ENCODE measurements at regions not wholly inside any gene's neighbourhood (a gene's known extent, or its start where the extent isn't known, plus 50 kb on each side); places are given as distances from the start of the nearest gene placed in this dataset.

DNA sequence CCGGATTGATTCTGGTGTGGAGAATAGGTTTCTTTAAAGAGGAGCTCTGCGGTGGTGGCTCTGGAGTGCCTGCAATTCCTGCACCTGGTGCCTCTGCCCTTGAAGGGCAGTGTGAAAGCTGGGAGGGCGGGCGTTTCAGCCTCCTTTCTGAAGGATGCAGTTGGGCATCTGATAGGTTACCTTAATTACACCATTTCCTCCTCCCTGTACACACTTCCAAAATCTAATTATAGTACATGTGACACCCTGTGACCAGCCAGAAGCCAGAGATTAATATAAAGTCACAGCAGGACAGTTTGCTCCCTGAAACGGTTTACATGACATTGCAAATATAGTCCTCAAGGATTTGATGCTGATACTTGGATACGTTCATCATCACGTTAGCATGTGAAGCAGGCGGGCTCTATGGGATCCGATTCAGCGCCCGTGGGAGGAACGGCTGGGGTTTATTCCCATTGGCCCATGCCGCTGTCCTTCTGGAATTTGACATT is 548.2 kb downstream of the QKI start:
- in situ Hi-C loops (cut with MboI; ENCODE audit: low sequenced_read_pairs) (loop anchor here (25.0 kb wide), 1 partner anchor 375 kb away; no protein-coding TSS in a partner anchor), intact Hi-C loops (cut with micrococcal nuclease) (loop anchor here (10.0 kb wide), 1 partner anchor 1082 kb away; no protein-coding TSS in a partner anchor), dilution Hi-C loops (cut with HindIII; ENCODE audit: low sequenced_read_pairs, unreplicated experiment) (no loop called here)
- H3K4ac ChIP-seq (ENCODE audit: low read depth, low read length), result no peak overlapping the region
- H3K4me1 ChIP-seq (ENCODE audit: control insufficient read depth, insufficient read depth, low read length), result peaks cover 4% of the 10 kb centered on the region; the same call in 1 of the 2 replicates
- H2AK9ac ChIP-seq (replicated peaks; ENCODE audit: low read depth, low read length, poor library complexity), result no peak overlapping the region
- ATAC-seq (ENCODE audit: low read depth) (no peak), DNase-seq (no peak)
- H2BK20ac ChIP-seq (ENCODE audit: low read depth, low read length), result no peak overlapping the region
- H3K9me3 ChIP-seq (ENCODE audit: control insufficient read depth, insufficient read depth, low read length), result no peaks in the 10 kb centered on the region
- no peak overlapping the region for H3K56ac ChIP-seq (ENCODE audit: extremely low read depth, insufficient read depth, low read length)
- no peak overlapping the region for H3K9ac ChIP-seq (ENCODE audit: low read depth, low read length)
- TF ChIP-seq, protein P1, sequence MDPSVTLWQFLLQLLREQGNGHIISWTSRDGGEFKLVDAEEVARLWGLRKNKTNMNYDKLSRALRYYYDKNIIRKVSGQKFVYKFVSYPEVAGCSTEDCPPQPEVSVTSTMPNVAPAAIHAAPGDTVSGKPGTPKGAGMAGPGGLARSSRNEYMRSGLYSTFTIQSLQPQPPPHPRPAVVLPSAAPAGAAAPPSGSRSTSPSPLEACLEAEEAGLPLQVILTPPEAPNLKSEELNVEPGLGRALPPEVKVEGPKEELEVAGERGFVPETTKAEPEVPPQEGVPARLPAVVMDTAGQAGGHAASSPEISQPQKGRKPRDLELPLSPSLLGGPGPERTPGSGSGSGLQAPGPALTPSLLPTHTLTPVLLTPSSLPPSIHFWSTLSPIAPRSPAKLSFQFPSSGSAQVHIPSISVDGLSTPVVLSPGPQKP (IDR thresholded peaks at IDR 0.05; ENCODE audit: borderline replicate concordance, low read depth, low read length), result no peak
- TF ChIP-seq CHD1 (IDR thresholded peaks at IDR 0.05; ENCODE audit: low read depth, low read length) (no peak), CEBPB (IDR thresholded peaks at IDR 0.05; ENCODE audit: low read depth, low read length) (no peak), POLR2A (IDR thresholded peaks at IDR 0.05; ENCODE audit: low read depth, low read length) (no peak)
- no peak overlapping the region for H2AK5ac ChIP-seq (ENCODE audit: low read depth, low read length)
- no peaks in the 10 kb centered on the region for H4K20me1 ChIP-seq (ENCODE audit: insufficient read depth, low read length)
- no CpG with 5 or more reads among the region's 13 CpGs for WGBS, 2 experiments (ENCODE audit: extremely low coverage in 2 of 2, insufficient read length in 1 of 2)
- BruUV-seq (replicated peaks), result no TSS peak
- H3K4me3 ChIP-seq (ENCODE audit: insufficient read depth, low read depth, low read length), result no peak overlapping the region
- H3K23ac ChIP-seq (ENCODE audit: low read depth, low read length), result no peak overlapping the region
- no peaks in the 10 kb centered on the region for H3K9me1 ChIP-seq (ENCODE audit: insufficient read depth, low read length)
- ChIA-PET POLR2A (ENCODE audit: unreplicated experiment) (no interaction called here), CTCF (interaction anchor here (0.5 kb wide), 1 partner anchor 196 kb away, joined by 5 read pairs; no protein-coding TSS in a partner anchor)
- no peak overlapping the region for H4K5ac ChIP-seq (ENCODE audit: low read depth, low read length)
- H3K27ac ChIP-seq (ENCODE audit: insufficient read depth, low read length), result no peak overlapping the region
- H3K4me2 ChIP-seq (ENCODE audit: low read depth, low read length), result no peak overlapping the region
- H2BK5ac ChIP-seq (ENCODE audit: low read depth, low read length, poor library complexity, severe bottlenecking), result no peak overlapping the region
- H2BK120ac ChIP-seq (ENCODE audit: low read depth, low read length), result no peak overlapping the region
- no peak overlapping the region for H3K14ac ChIP-seq (replicated peaks; ENCODE audit: low read depth, low read length)
- H3K36me3 ChIP-seq (ENCODE audit: control insufficient read depth, insufficient read depth, low read length), result no peaks in the 10 kb centered on the region
- H3K18ac ChIP-seq (ENCODE audit: low read depth, low read length), result no peak overlapping the region
- H3K27me3 ChIP-seq (ENCODE audit: control insufficient read depth, insufficient read depth, low read length), result no peaks in the 10 kb centered on the region
- no peak overlapping the region for H4K8ac ChIP-seq (ENCODE audit: low read depth in 2 of 2, low read length in 2 of 2)
- H2BK15ac ChIP-seq (ENCODE audit: low read depth, low read length), result no peak overlapping the region
- no peaks in the 10 kb centered on the region for H3K79me1 ChIP-seq (ENCODE audit: low read depth in 1 of 2, low read length in 2 of 2)
- H2AFZ ChIP-seq (replicated peaks; ENCODE audit: low read length, poor library complexity), result no peak overlapping the region
- H4K91ac ChIP-seq (ENCODE audit: insufficient read depth, low read depth, low read length), result no peak overlapping the region

Measured in IMR-90 (cell line).